ENCODE measurements at regions not wholly inside any gene's neighbourhood (a gene's known extent, or its start where the extent isn't known, plus 50 kb on each side); places are given as distances from the start of the nearest gene placed in this dataset.

DNA sequence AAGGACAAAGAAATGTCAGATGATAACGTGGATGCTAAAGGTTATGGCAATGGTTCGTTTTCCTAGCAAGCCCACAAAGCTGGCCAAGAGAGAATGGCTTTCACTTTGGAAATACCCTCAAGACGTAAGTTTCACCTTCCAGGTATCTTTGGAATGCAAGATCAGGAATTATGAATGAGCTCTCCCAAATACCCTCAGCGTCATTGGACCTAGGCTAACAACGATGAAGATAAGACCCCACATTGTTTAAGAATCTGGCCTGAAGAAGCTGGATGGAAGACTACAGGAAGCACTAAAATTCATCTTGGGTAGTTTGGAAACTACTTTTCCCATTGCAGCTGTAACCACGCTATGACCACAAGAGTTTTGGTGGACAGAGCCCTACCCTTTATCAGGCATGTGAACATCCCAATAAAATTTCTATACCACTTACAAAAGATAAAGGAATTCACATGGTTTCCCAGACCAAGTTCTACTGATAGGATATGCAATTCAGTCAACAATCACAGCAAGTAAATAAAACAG, 111.9 kb downstream of the KDR start:
- Mint-ChIP-seq H3K9me3 (no peaks in the 10 kb centered on the region), H3K4me1 (no peaks in the 10 kb centered on the region), H3K27ac (no peak overlapping the region), H3K4me3 (no peak overlapping the region), H3K27me3 (no peaks in the 10 kb centered on the region), H3K36me3 (ENCODE audit: low read depth) (no peaks in the 10 kb centered on the region)
- CTCF ChIA-PET = no interaction called here
- ATAC-seq (ENCODE audit: low read depth) (no peak), DNase-seq (no peak)
- TF ChIP-seq, protein P1, sequence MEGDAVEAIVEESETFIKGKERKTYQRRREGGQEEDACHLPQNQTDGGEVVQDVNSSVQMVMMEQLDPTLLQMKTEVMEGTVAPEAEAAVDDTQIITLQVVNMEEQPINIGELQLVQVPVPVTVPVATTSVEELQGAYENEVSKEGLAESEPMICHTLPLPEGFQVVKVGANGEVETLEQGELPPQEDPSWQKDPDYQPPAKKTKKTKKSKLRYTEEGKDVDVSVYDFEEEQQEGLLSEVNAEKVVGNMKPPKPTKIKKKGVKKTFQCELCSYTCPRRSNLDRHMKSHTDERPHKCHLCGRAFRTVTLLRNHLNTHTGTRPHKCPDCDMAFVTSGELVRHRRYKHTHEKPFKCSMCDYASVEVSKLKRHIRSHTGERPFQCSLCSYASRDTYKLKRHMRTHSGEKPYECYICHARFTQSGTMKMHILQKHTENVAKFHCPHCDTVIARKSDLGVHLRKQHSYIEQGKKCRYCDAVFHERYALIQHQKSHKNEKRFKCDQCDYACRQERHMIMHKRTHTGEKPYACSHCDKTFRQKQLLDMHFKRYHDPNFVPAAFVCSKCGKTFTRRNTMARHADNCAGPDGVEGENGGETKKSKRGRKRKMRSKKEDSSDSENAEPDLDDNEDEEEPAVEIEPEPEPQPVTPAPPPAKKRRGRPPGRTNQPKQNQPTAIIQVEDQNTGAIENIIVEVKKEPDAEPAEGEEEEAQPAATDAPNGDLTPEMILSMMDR (IDR thresholded peaks at IDR 0.05) = no peak
- intact Hi-C loops (cut with micrococcal nuclease) = no loop called here
- POLR2A ChIA-PET = no interaction called here

DNA sequence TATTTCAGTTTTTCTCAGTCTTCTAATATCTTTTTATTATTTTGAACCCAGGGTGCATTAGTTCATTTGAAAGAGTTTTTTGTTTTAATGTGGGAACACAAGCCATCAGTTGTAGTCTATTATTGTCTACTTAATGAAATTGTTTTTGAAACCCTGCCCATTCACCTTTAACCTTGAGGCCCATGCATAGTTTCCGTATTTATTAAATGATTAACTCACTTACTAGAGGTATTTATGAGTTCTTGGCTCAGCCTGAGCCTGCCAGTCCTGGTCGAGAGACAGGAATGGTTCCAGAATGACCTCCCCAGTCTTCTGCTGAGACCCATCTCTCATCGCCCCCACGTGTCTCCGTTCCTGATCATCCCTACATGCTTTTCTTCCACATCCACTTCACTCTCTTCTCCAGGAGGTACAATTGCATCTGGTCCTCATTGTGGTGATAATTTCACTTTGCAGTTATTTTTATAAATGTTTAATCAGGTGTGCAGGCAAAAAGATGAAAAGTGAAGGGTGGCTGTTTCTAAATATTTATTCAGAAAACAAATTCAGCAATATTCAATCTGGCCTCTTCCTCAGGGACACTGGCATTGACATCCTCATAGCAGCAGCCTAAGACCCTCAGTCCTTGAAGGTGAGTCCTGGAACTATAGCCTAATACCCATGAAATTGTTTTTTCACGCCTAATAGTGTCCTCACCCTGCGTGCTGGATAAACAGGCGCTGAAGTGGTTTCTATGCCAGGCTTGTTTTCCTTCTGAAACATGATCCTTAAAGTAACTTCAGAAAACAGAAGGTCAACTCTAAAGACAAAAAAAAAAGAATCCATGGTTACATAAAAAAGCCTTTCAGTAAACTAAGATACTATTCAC, 112.8 kb downstream of the KDR start:
- Mint-ChIP-seq H3K27ac (no peak overlapping the region), H3K36me3 (ENCODE audit: low read depth) (no peaks in the 10 kb centered on the region), H3K4me3 (no peak overlapping the region), H3K4me1 (no peaks in the 10 kb centered on the region), H3K9me3 (no peaks in the 10 kb centered on the region), H3K27me3 (no peaks in the 10 kb centered on the region)
- TF ChIP-seq, protein P1 (IDR thresholded peaks at IDR 0.05) = no peak
- intact Hi-C loops (cut with micrococcal nuclease) = no loop called here
- no peak for ATAC-seq (ENCODE audit: low read depth)
- ChIA-PET CTCF (no interaction called here), POLR2A (no interaction called here)
- no peak for DNase-seq

DNA sequence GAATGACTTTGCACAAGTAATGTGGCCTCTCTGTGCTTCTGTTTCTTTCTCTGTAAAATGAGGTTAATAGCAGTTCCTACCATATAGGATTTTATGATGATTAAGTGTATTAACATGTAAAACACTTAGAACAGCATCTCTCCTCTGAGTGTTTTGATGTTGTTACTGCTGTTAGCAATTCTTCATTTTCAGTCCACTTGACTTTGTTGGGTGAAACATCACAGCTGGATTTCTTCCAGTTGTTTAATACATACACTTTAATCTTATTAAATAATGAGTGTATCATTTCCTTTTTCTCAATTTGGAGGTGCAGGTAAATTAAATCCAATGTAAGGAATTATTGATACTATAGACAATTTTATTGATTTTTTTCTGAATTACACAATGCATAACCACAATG, 113.6 kb downstream of the KDR start:
- ChIA-PET POLR2A (no interaction called here), CTCF (no interaction called here)
- TF ChIP-seq, protein P1 (IDR thresholded peaks at IDR 0.05) = no peak
- Mint-ChIP-seq H3K4me1 (no peaks in the 10 kb centered on the region), H3K36me3 (ENCODE audit: low read depth) (no peaks in the 10 kb centered on the region), H3K4me3 (no peak overlapping the region), H3K27ac (no peak overlapping the region), H3K27me3 (no peaks in the 10 kb centered on the region), H3K9me3 (no peaks in the 10 kb centered on the region)
- intact Hi-C loops (cut with micrococcal nuclease) = no loop called here
- ATAC-seq (ENCODE audit: low read depth) (no peak), DNase-seq (no peak)

DNA sequence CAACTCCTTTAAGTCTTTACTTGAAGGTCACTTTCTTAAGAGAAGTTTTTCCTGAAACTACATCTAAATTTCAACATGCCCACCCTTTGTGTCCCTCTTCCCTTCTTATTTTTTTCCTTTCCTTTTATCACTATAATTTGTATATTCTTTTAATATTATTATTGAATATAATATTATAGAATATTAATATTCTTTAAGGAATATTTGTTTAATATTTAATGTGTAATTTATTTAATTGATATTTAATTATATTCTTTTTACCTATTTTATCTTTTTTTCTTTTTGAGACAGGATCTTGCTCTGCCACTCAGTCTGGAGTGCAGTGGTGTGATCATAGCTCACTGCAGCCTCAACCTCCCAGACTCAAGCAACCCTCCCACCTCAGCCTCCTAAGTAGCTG, 114.8 kb downstream of the KDR start:
- DNase-seq (no peak), ATAC-seq (ENCODE audit: low read depth) (no peak)
- intact Hi-C loops (cut with micrococcal nuclease) = no loop called here
- TF ChIP-seq, protein P1 (IDR thresholded peaks at IDR 0.05) = no peak
- Mint-ChIP-seq H3K4me1 (no peaks in the 10 kb centered on the region), H3K27me3 (no peaks in the 10 kb centered on the region), H3K9me3 (no peaks in the 10 kb centered on the region), H3K27ac (no peak overlapping the region), H3K36me3 (ENCODE audit: low read depth) (no peaks in the 10 kb centered on the region), H3K4me3 (no peak overlapping the region)
- ChIA-PET POLR2A (no interaction called here), CTCF (no interaction called here)

DNA sequence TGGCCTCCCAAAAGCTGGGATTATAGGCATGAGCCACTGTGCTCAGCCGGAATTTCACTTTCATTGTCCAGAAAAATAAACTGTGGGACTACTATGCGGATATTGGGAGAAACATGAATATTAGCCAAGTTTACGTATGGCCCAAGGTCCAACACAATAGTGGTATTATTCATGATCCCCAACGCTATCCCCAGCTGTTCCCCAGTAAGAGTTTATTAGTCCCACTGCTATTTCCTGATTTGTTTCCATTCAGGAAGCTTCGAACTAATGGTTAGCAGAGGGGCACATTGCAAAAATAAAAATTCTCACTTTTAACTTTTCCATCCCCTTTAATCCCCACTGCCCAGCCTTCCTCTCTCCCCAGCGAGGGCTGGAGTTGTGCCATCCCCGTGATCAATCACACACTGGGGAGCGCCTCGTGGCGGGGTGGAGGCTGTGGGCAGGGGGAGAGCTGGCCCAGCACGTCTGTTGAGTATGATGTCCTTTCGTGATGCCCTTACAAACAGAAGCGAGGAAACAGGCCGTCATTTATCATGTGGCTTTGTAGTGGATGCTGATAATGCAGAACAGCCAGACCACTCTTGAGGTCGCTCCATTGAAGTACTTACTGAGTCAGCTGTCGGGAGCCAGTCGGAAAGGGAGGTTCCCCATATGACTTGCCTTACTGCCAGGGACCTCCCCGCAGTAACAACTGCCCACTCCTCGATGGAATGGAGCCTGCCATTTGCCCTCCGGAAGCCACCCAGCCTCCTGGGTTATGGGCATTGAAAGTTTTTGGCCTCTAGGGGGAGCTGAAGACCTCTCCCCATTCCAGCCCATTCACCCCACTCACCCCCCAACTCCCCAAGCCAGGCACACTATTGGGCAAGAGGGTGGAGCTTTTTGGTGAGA, 117.0 kb downstream of the KDR start:
- ChIA-PET CTCF (no interaction called here), POLR2A (no interaction called here)
- H3K9me3 Mint-ChIP-seq = no peaks in the 10 kb centered on the region
- H3K27me3 Mint-ChIP-seq = peaks cover 3% of the 10 kb centered on the region
- H3K27ac Mint-ChIP-seq = no peak overlapping the region
- TF ChIP-seq, protein P1 (IDR thresholded peaks at IDR 0.05) = no peak
- no peaks in the 10 kb centered on the region for H3K36me3 Mint-ChIP-seq (ENCODE audit: low read depth)
- no peak overlapping the region for H3K4me3 Mint-ChIP-seq
- intact Hi-C loops (cut with micrococcal nuclease) = no loop called here
- no peak for ATAC-seq (ENCODE audit: low read depth)
- H3K4me1 Mint-ChIP-seq = no peaks in the 10 kb centered on the region
- DNase-seq = no peak

Measured in activated B cell treated with CpG ODN at 0.5 μM for 24 hours (primary cell).